HG03571 (cell line): ENCODE measurements at regions not wholly inside any gene's neighbourhood (a gene's known extent, or its start where the extent isn't known, plus 50 kb on each side); places are given as distances from the start of the nearest gene placed in this dataset.
"Not testable (repeated sequence)": the region's sequence is repeated elsewhere in the genome, so short reads cannot be mapped to it uniquely, and the experiment has no call there.

Experiments
- ATAC-seq: cut with Tn5 transposase; IDR thresholded peaks from one replicate; pipeline ENCODE4 v1.9.1; 2021; ENCODE audit not compliant: unreplicated experiment

- no peak for ATAC-seq
Observed at GRCh38 chr3:27560484-27561056, 76.4 kb upstream of the SLC4A7 start.

- no peak for ATAC-seq
Observed at GRCh38 chr3:27559835-27560234, 75.7 kb upstream of the SLC4A7 start.

DNA sequence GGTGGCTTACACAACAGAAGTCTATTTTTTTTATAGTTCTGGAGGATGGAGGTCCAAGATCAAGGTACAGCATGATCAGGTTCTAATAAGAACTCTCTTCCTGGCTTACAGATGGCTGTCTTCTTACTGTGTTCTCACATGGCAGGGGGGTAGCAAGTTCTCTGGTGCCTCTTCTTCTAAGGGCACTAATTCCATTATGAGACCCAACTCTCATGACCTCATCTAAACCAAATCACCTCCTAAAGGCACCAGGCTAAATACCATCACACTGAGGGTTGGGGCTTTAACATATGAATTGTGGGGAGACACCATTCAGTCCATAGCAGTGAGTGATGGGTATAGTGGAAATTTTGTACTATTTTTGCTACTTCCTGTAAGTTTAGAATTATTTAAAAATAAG lies 75.2 kb upstream of the SLC4A7 start:
- ATAC-seq = no peak

DNA sequence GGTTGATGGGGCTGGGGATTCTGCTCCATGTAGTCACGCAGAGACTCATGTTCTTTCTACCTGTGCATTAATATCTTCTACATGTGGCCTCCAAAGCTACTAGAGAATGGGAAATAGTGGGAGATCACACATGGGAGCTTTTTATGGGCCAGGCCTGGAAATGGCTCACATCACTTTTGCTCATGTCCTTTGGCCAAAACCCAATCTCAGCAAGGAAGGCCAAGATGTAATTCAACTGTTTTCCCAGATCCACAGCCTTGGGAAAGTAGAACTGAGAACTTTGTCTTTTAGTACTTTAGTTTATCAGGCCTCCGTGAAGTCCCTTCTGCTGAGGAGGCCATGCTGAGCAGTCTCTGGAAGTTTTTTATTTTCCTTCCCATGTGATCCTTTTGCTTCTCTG lies 73.2 kb upstream of the SLC4A7 start:
- no peak for ATAC-seq

DNA sequence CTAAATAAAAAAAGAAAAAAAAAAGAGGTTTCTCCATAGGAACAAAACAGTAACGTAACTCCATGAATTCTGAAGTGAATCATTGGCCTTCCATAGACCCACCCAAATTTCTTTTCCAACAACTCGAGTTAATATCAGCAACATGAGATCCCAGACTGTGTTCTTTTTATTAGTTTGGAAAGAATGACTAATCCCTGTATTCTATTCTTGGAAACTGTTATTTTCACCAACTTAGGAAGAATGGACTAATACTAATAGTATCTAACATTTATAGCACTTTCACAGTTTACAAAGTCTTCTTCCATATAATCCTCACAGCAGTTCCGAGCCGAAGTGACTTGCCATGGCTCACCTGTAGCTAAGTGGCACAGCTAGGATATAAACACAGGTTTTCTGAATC lies 72.7 kb upstream of the SLC4A7 start:
- ATAC-seq = no peak

GRCh38 chr3:27554706-27555105 lies 70.5 kb upstream of the SLC4A7 start:
- ATAC-seq = no peak

- ATAC-seq = no peak
Observed at GRCh38 chr3:27553886-27554540, 69.8 kb upstream of the SLC4A7 start.

GRCh38 chr3:27552708-27553107 lies 68.5 kb upstream of the SLC4A7 start:
- ATAC-seq = not testable (repeated sequence)

DNA sequence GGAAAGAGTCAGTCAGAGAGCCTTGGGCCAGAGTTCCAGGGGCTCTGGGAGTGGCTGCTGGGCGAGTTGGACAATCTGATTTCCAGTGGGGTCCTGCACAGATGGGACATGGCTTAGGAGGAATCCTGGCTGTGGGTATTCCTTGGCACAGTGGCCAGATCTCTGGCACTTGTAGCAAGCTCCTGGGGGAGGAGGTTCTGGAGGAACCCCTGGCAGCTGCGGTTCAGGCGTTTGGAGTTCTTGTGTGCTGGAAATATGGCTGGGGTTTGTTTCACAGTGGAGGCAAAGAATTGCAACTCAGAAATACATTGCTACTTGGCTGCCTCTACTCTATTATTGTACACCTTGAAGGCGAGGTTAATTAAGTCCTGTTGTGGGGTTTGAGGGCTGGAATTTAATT lies 67.2 kb upstream of the SLC4A7 start:
- ATAC-seq = not testable (repeated sequence)

DNA sequence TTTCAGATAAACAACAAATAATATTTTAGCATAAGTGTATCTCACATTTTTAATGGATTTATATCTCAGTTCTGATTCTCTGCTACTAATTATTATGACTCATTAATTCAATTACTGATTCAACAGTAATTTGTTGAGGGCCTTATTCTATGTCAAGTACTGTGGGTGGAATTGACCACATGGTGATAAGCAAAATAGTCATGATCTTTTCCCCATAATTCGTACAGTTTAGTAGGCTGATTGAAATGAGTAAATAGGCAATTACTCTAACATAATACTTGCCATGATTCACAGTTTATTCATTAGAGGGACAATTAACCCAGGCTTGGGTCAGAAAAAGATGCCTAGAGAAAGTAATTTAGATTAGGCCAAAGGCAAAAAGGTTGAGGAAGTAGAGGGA lies 60.9 kb upstream of the SLC4A7 start:
- no peak for ATAC-seq

DNA sequence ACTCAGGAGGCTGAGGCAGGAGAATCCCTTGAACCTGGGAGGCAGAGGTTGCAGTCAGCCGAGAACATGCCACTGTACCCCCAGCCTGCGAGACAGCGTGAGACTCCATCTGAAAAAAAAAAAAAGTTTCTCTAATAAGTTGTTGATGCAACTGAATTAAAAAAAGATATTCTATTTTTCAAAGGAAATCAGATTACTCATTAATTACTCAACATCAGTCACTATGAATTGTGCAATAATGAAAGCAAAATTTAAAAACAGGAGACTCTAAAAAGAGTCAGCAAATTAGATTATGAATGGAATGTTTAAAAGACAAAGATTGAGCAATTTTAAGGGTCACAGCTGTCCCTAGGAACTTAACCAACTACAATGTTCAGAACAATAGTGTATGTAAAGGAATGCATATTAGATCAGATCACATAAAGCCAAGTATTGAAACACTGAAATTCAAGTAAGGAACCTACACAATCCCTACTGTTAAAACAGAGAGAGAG lies 60.2 kb upstream of the SLC4A7 start:
- ATAC-seq = no peak

- ATAC-seq = no peak
Observed at GRCh38 chr3:27542476-27542875, 58.3 kb upstream of the SLC4A7 start.

GRCh38 chr3:27540231-27540630 lies 56.0 kb upstream of the SLC4A7 start:
- ATAC-seq = no peak

- no peak for ATAC-seq
Observed at GRCh38 chr3:27536491-27536890, 52.3 kb upstream of the SLC4A7 start.

- no peak for ATAC-seq
Observed at GRCh38 chr3:27535809-27536392, 51.7 kb upstream of the SLC4A7 start.

DNA sequence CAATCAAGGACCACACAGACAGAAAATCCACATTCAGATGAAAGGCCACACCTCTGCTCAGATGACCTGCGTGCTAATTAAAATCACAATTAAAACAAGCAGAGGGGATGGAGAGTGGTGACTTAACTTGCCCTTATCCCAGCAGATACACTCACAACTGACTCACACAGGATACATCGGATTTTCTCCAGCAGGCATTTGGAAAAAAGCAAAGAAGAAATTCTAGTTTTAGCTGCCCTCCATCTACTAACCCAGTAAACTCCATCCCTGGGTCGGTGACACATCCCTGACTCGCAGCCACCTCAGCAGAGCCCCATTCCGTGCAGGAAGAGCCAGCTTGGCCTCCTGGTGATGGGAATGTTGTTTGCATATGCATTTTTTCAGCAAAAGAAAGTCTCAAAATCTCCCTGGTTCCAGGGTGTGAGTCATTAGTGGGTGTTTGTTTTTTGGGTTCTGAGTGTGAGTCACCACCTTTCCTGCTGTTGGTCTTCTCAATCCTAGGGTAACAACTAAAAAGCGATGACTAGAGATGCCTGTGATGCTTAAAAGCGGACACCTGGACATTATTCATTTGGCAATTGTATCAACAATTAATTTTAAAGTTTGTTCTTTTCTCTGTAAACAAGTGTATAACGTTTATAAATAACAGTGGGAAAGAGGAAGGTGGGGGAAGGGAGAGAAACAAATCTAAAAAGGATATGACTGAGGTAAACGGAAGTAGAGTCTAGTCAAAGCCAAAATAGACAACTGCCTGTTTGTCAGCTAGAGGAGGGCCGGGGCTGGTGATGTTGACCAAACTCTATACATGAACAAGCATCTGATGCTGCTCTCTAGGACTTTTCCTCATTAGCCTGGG lies 49.8 kb upstream of the SLC4A7 start:
- ATAC-seq = no peak
